Esophagus muscularis mucosa (tissue), 3 donors: ENCODE measurements at regions not wholly inside any gene's neighbourhood (a gene's known extent, or its start where the extent isn't known, plus 50 kb on each side); places are given as distances from the start of the nearest gene placed in this dataset.

Experiments used
- CTCF ChIP-seq, 3 experiments: fragments of 200-600 bp in 2 of 3; fragments of 450-650 bp in 1 of 3; sonication (generic) in 2 of 3; IDR thresholded peaks; one replicate each; pipeline ENCODE4 v1.5.1; 2017 to 2019; ENCODE audit warnings: antibody characterized with exemption in 3 of 3, mild to moderate bottlenecking in 2 of 3, moderate library complexity in 1 of 3
- EP300 ChIP-seq: sonication (generic); formaldehyde crosslinking; IDR thresholded peaks from one replicate; pipeline ENCODE4 v1.6.1; 2017; ENCODE audit warnings: antibody characterized with exemption

GRCh38 chr6:27812805-27813492 lies 99.2 kb downstream of the OR2B2 start:
- no peak for TF ChIP-seq CTCF (IDR thresholded peaks at IDR 0.05)
- no peak for TF ChIP-seq EP300
